Fibroblast of upper back skin (primary cell): ENCODE measurements at regions not wholly inside any gene's neighbourhood (a gene's known extent, or its start where the extent isn't known, plus 50 kb on each side); places are given as distances from the start of the nearest gene placed in this dataset.
"Not testable (repeated sequence)": the region's sequence is repeated elsewhere in the genome, so short reads cannot be mapped to it uniquely, and the experiment has no call there.

ENCODE experiments used
- DNase-seq: peaks from one replicate; pipeline ENCODE4 v3.0.0-alpha.2; 2013

GRCh38 chr6:27668442-27669294 lies 195.8 kb upstream of the ZNF184 start:
- peak; percentile 81 for DNase-seq

- no peak for DNase-seq
These were observed 194.9 kb upstream of the ZNF184 start for GRCh38 chr6:27667657-27668441.

GRCh38 chr6:27667016-27667656 lies 194.2 kb upstream of the ZNF184 start:
- DNase-seq = no peak

GRCh38 chr6:27662769-27663168 lies 189.9 kb upstream of the ZNF184 start:
- no peak for DNase-seq

- DNase-seq = not testable (repeated sequence)
These were observed 189.3 kb upstream of the ZNF184 start for GRCh38 chr6:27662212-27662611.

- not testable (repeated sequence) for DNase-seq
These were observed 180.4 kb upstream of the ZNF184 start for GRCh38 chr6:27653143-27653825.

GRCh38 chr6:27651371-27651732 lies 178.4 kb upstream of the ZNF184 start:
- no peak for DNase-seq

- peak; percentile 58 for DNase-seq
These were observed 177.9 kb upstream of the ZNF184 start for GRCh38 chr6:27650620-27651370.

GRCh38 chr6:27644528-27644927 lies 171.6 kb upstream of the ZNF184 start:
- DNase-seq = no peak

GRCh38 chr6:27642744-27643456 lies 170.0 kb upstream of the ZNF184 start:
- DNase-seq = no peak

GRCh38 chr6:27635886-27636285 lies 163.0 kb upstream of the ZNF184 start:
- DNase-seq = not testable (repeated sequence)

GRCh38 chr6:27633221-27633688 lies 160.3 kb upstream of the ZNF184 start:
- DNase-seq = not testable (repeated sequence)

GRCh38 chr6:27631609-27631916 lies 158.7 kb upstream of the ZNF184 start:
- DNase-seq = no peak

GRCh38 chr6:27630727-27631608 lies 158.1 kb upstream of the ZNF184 start:
- DNase-seq = peak; percentile 53

- no peak for DNase-seq
These were observed 151.9 kb upstream of the ZNF184 start for GRCh38 chr6:27624694-27625262.

- no peak for DNase-seq
These were observed 150.2 kb upstream of the ZNF184 start for GRCh38 chr6:27623103-27623502.

GRCh38 chr6:27619436-27619835 lies 146.5 kb upstream of the ZNF184 start:
- no peak for DNase-seq

GRCh38 chr6:27617700-27618689 lies 145.1 kb upstream of the ZNF184 start:
- peak; percentile 31 for DNase-seq
